ENCODE measurements at regions not wholly inside any gene's neighbourhood (a gene's known extent, or its start where the extent isn't known, plus 50 kb on each side); places are given as distances from the start of the nearest gene placed in this dataset.

DNA sequence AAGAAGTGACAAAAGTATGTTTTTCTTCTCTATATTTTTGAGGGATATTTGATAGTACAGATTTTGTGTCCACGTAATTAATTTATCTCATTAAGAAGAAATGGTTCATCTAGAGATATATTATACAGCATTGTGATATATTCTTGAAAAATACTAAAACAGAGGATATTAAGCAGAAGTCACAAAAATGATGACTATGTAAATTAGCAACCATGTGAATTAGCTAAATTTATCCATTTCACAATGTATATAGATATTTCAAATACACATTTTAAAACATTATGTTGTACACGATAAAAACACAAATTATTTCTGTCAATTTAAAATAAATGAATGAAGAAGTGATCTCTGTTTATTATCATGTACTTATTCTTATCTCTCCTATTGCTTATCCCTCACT is 989.5 kb downstream of the TUSC7 start:
- TF ChIP-seq, protein P1, sequence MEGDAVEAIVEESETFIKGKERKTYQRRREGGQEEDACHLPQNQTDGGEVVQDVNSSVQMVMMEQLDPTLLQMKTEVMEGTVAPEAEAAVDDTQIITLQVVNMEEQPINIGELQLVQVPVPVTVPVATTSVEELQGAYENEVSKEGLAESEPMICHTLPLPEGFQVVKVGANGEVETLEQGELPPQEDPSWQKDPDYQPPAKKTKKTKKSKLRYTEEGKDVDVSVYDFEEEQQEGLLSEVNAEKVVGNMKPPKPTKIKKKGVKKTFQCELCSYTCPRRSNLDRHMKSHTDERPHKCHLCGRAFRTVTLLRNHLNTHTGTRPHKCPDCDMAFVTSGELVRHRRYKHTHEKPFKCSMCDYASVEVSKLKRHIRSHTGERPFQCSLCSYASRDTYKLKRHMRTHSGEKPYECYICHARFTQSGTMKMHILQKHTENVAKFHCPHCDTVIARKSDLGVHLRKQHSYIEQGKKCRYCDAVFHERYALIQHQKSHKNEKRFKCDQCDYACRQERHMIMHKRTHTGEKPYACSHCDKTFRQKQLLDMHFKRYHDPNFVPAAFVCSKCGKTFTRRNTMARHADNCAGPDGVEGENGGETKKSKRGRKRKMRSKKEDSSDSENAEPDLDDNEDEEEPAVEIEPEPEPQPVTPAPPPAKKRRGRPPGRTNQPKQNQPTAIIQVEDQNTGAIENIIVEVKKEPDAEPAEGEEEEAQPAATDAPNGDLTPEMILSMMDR (IDR thresholded peaks at IDR 0.05; ENCODE audit: borderline replicate concordance, extremely low read depth, low read length, poor library complexity, severe bottlenecking): no peak
- no peak for TF ChIP-seq EZH2 (IDR thresholded peaks at IDR 0.05; ENCODE audit: borderline replicate concordance, low read depth, low read length, severe bottlenecking)
